ENCODE measurements at regions not wholly inside any gene's neighbourhood (a gene's known extent, or its start where the extent isn't known, plus 50 kb on each side); places are given as distances from the start of the nearest gene placed in this dataset.
"Not testable (repeated sequence)": the region's sequence is repeated elsewhere in the genome, so short reads cannot be mapped to it uniquely, and the experiment has no call there.

DNA sequence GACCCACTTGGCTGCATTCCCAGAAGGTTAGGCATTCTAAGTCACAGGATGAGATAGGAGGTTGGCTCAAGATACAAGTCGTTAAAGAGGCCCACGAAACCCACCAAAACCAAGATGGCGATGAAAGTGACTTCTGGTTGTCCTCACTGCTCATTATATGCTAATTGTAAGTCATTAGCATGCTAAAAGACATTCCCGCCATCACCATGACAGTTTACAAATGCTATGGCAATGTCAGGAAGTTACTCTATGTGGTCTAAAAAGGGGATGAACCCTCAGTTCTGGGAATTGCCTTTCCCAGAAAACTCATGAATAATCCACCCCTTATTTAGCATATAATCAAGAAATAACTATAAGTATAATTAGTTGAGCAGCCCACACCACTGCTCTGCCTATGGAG is 715.7 kb upstream of the TMPRSS15 start:
- peak overlapping the region in 1 of 7 donors; percentile 40 for H3K4me3 Mint-ChIP-seq
- CTCF ChIA-PET; H3K27ac Mint-ChIP-seq; H3K36me3 Mint-ChIP-seq; H3K27ac ChIP-seq (ENCODE audit: low read depth, low read length); POLR2A ChIA-PET; H3K36me3 ChIP-seq (ENCODE audit: insufficient read depth, low read length); H3K27me3 Mint-ChIP-seq; H3K9me3 ChIP-seq (ENCODE audit: low read length); H3K4me1 ChIP-seq (ENCODE audit: insufficient read depth, low read length); H3K27me3 ChIP-seq (ENCODE audit: insufficient read depth, low read length, poor library complexity, severe bottlenecking); H3K4me3 ChIP-seq (ENCODE audit: low read length); H3K4me1 Mint-ChIP-seq; DNase-seq: not testable (repeated sequence)
- peaks cover 9 to 28% (median 12%) of the 10 kb centered on the region in 5 donors for H3K9me3 Mint-ChIP-seq

DNA sequence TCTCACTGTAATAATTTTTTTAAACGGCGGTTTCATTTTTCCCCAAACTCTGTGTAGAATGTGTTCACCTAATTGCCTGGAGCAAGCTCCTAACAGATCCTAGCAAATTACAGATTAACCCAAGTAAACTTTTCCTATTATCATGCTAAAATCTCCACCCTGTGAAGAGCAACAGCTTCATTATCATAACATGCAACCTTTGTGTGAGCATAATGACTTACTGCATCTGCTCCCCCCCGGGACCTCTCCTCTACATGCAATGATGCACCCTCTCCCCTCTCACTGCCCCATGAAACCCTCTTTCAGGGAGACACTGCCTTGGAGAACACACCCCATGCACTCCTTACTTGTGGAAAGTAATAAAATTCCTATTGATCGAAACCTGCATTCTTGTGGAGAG is 717.0 kb upstream of the TMPRSS15 start:
- Mint-ChIP-seq H3K27ac (no peak overlapping the region), H3K9me3 (peaks cover 9 to 31% (median 13%) of the 10 kb centered on the region in 5 donors), H3K4me3 (no peak overlapping the region), H3K4me1 (no peaks in the 10 kb centered on the region), H3K27me3 (no peaks in the 10 kb centered on the region), H3K36me3 (no peaks in the 10 kb centered on the region)
- Histone ChIP-seq H3K4me1 (ENCODE audit: insufficient read depth, low read length) (no peaks in the 10 kb centered on the region), H3K9me3 (ENCODE audit: low read length) (no peaks in the 10 kb centered on the region), H3K27me3 (ENCODE audit: insufficient read depth, low read length, poor library complexity, severe bottlenecking) (no peaks in the 10 kb centered on the region), H3K36me3 (ENCODE audit: insufficient read depth, low read length) (no peaks in the 10 kb centered on the region), H3K4me3 (ENCODE audit: low read length) (no peak overlapping the region), H3K27ac (ENCODE audit: low read depth, low read length) (no peak overlapping the region)
- ChIA-PET CTCF (no interaction called here), POLR2A (no interaction called here)
- DNase-seq, result no peak

DNA sequence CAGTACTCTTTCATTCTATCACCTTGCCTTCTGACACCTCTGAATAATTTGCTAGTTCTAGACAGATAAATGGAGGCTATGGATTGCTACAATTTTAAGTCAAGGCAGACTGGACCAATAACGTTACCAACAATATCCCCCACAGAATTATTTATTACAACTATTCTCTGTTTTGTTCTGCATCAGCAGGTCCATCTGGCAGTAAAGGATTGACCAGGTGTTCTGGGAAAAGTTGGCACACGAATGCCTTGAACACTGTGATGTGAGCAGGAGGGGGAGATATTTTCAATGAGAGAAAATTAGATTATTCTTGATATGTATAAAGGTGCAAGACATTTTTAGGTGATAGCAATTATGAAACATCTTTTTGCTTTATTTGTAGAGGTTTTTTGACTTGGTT is 718.8 kb upstream of the TMPRSS15 start:
- Histone ChIP-seq H3K9me3 (ENCODE audit: low read length) (no peaks in the 10 kb centered on the region), H3K36me3 (ENCODE audit: insufficient read depth, low read length) (no peaks in the 10 kb centered on the region), H3K27ac (ENCODE audit: low read depth, low read length) (no peak overlapping the region), H3K27me3 (ENCODE audit: insufficient read depth, low read length, poor library complexity, severe bottlenecking) (no peaks in the 10 kb centered on the region), H3K4me3 (ENCODE audit: low read length) (no peak overlapping the region), H3K4me1 (ENCODE audit: insufficient read depth, low read length) (no peaks in the 10 kb centered on the region)
- ChIA-PET CTCF (no interaction called here), POLR2A (no interaction called here)
- peaks cover 11 to 24% (median 17%) of the 10 kb centered on the region in 5 donors for H3K9me3 Mint-ChIP-seq
- H3K27ac Mint-ChIP-seq, result no peak overlapping the region
- no peak overlapping the region for H3K4me3 Mint-ChIP-seq
- no peaks in the 10 kb centered on the region for H3K36me3 Mint-ChIP-seq
- no peak for DNase-seq
- no peaks in the 10 kb centered on the region for H3K27me3 Mint-ChIP-seq
- H3K4me1 Mint-ChIP-seq, result no peaks in the 10 kb centered on the region

DNA sequence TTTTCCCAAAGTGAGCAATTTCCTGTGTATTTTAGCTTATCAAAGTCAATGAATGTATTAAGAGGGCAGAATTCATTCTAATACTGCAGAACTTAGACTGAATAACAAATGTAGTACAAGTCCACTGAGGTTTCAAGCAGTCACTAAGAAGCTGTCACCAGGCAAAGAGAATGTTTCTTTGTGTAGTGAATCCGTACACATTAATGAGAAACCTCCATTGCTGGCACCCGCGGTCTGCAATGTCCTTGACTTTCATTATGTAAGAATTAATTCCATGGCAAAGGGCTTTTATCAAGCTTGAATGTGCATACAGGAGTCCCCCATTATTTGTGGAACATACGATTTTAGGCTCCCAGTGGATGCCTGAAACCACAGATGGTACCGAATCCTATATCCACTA is 719.5 kb upstream of the TMPRSS15 start:
- Mint-ChIP-seq H3K27me3 (no peaks in the 10 kb centered on the region), H3K27ac (no peak overlapping the region), H3K4me3 (no peak overlapping the region), H3K9me3 (peaks cover 11 to 24% (median 15%) of the 10 kb centered on the region in 5 donors), H3K4me1 (no peaks in the 10 kb centered on the region), H3K36me3 (no peaks in the 10 kb centered on the region)
- Histone ChIP-seq H3K27me3 (ENCODE audit: insufficient read depth, low read length, poor library complexity, severe bottlenecking) (no peaks in the 10 kb centered on the region), H3K4me1 (ENCODE audit: insufficient read depth, low read length) (no peaks in the 10 kb centered on the region), H3K4me3 (ENCODE audit: low read length) (no peak overlapping the region), H3K9me3 (ENCODE audit: low read length) (no peaks in the 10 kb centered on the region), H3K27ac (ENCODE audit: low read depth, low read length) (no peak overlapping the region), H3K36me3 (ENCODE audit: insufficient read depth, low read length) (no peaks in the 10 kb centered on the region)
- DNase-seq, result no peak
- CTCF ChIA-PET, result no interaction called here
- POLR2A ChIA-PET, result no interaction called here

DNA sequence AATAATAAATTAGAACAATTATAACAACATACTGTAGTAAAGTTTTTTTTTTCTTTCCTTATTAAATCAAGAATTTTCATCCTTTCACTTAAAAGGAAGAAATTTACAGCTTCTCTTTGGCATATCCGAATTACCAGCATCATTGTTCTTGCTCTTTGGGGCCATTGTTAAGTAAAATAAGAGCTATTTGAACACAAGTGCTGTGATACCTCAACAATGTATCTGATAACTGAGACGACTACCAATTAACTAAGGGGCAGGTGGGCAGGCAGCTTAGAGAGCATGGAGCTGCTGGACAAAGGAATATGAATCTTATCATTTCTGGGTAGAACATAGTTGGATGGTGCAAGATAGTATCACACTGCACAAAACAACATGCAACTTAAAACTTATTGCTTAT is 719.9 kb upstream of the TMPRSS15 start:
- DNase-seq, result no peak
- Mint-ChIP-seq H3K27me3 (no peaks in the 10 kb centered on the region), H3K4me1 (no peaks in the 10 kb centered on the region), H3K36me3 (no peaks in the 10 kb centered on the region), H3K9me3 (peaks cover 11 to 24% (median 15%) of the 10 kb centered on the region in 5 donors), H3K27ac (no peak overlapping the region), H3K4me3 (no peak overlapping the region)
- ChIA-PET POLR2A (no interaction called here), CTCF (no interaction called here)
- no peaks in the 10 kb centered on the region for H3K27me3 ChIP-seq (ENCODE audit: insufficient read depth, low read length, poor library complexity, severe bottlenecking)
- no peaks in the 10 kb centered on the region for H3K4me1 ChIP-seq (ENCODE audit: insufficient read depth, low read length)
- no peak overlapping the region for H3K27ac ChIP-seq (ENCODE audit: low read depth, low read length)
- H3K9me3 ChIP-seq (ENCODE audit: low read length), result no peaks in the 10 kb centered on the region
- H3K36me3 ChIP-seq (ENCODE audit: insufficient read depth, low read length), result no peaks in the 10 kb centered on the region
- no peak overlapping the region for H3K4me3 ChIP-seq (ENCODE audit: low read length)

DNA sequence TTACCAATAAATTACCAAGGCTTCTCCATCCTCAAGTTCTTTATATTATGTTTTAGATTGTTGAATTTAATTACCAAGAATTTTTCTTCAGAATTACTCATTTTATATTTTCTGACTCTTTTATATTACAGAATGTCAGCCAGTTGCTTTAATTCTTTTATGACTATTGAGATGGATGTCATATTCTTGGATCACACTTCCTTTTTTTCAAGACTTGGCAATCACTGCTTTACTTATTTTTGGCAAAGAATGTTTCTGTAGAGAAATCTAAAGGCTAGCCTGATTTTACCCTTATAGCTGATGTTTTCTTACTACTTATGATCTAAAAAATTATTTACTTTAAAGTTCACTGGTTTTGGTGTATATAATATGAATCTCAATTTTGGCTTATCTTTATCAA is 721.1 kb upstream of the TMPRSS15 start:
- Histone ChIP-seq H3K4me1 (ENCODE audit: insufficient read depth, low read length) (no peaks in the 10 kb centered on the region), H3K36me3 (ENCODE audit: insufficient read depth, low read length) (no peaks in the 10 kb centered on the region), H3K27ac (ENCODE audit: low read depth, low read length) (no peak overlapping the region), H3K27me3 (ENCODE audit: insufficient read depth, low read length, poor library complexity, severe bottlenecking) (no peaks in the 10 kb centered on the region), H3K4me3 (ENCODE audit: low read length) (no peak overlapping the region), H3K9me3 (ENCODE audit: low read length) (no peaks in the 10 kb centered on the region)
- ChIA-PET POLR2A (no interaction called here), CTCF (no interaction called here)
- no peak for DNase-seq
- H3K4me3 Mint-ChIP-seq, result no peak overlapping the region
- H3K27ac Mint-ChIP-seq, result no peak overlapping the region
- no peaks in the 10 kb centered on the region for H3K36me3 Mint-ChIP-seq
- H3K4me1 Mint-ChIP-seq, result no peaks in the 10 kb centered on the region
- no peaks in the 10 kb centered on the region for H3K27me3 Mint-ChIP-seq
- H3K9me3 Mint-ChIP-seq, result peaks cover 11 to 23% (median 13%) of the 10 kb centered on the region in 5 donors

DNA sequence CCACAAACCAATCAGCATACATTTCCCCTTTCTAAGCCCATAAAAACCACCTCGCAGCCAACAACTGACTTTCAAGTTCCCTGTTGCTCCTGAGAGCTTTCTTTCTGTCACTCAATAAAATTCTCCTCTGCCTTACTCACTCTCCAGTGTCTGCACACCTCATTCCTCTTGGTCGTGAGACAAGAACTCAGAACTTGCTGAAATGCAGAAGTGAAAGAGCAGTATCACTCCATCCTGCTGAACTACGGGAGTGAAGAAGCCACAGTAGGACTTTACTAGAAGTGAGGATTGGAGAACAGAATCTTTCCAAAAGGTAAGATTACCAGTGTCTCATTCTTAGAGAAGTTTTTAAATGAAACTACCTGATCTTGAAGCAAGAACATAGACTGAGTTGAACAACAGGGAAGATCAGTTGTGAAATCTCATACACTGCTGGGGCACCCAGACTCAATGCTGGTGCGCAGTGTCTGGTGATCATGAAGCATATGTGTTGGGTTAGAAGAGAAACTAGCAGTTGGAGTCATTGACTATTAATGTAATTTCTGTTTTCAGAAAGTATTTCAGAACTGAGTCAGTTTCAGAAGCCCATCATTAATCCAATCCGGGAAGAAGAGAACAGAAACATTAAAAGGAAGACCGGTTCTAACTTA is 726.9 kb upstream of the TMPRSS15 start:
- DNase-seq, result no peak
- Histone ChIP-seq H3K9me3 (ENCODE audit: low read length) (no peaks in the 10 kb centered on the region), H3K27me3 (ENCODE audit: insufficient read depth, low read length, poor library complexity, severe bottlenecking) (no peaks in the 10 kb centered on the region), H3K4me1 (ENCODE audit: insufficient read depth, low read length) (no peaks in the 10 kb centered on the region), H3K36me3 (ENCODE audit: insufficient read depth, low read length) (no peaks in the 10 kb centered on the region), H3K27ac (ENCODE audit: low read depth, low read length) (no peak overlapping the region), H3K4me3 (ENCODE audit: low read length) (no peak overlapping the region)
- Mint-ChIP-seq H3K4me3 (no peak overlapping the region), H3K9me3 (peaks cover 2 to 19% (median 5%) of the 10 kb centered on the region in 5 donors), H3K36me3 (no peaks in the 10 kb centered on the region), H3K27me3 (no peaks in the 10 kb centered on the region), H3K4me1 (no peaks in the 10 kb centered on the region), H3K27ac (no peak overlapping the region)
- CTCF ChIA-PET, result no interaction called here
- POLR2A ChIA-PET, result no interaction called here

DNA sequence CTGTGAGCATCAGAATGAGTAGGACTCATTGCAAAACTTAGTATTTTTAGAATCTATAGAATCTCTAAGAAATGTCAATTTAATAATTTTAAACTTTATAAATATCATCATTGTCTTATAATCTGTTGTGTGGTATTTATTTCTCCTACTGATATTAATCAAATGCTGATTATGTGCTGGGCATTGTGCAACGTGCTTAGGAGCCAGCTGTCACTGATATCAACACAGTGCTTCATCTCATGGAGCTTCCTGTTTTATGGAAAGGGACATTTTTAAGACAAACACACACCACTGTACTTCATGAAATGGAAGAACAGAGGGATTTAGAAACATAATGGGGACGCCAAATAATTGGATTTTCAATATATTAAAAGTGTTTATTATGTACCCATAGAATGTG is 737.9 kb upstream of the TMPRSS15 start:
- DNase-seq, result no peak
- ChIA-PET POLR2A (no interaction called here), CTCF (no interaction called here)
- Histone ChIP-seq H3K4me3 (ENCODE audit: low read length) (no peak overlapping the region), H3K36me3 (ENCODE audit: insufficient read depth, low read length) (no peaks in the 10 kb centered on the region), H3K9me3 (ENCODE audit: low read length) (no peaks in the 10 kb centered on the region), H3K27me3 (ENCODE audit: insufficient read depth, low read length, poor library complexity, severe bottlenecking) (no peaks in the 10 kb centered on the region), H3K4me1 (ENCODE audit: insufficient read depth, low read length) (no peaks in the 10 kb centered on the region), H3K27ac (ENCODE audit: low read depth, low read length) (no peak overlapping the region)
- Mint-ChIP-seq H3K27me3 (no peaks in the 10 kb centered on the region), H3K4me1 (no peaks in the 10 kb centered on the region), H3K36me3 (no peaks in the 10 kb centered on the region), H3K27ac (no peak overlapping the region), H3K9me3 (peaks cover 4 to 19% (median 14%) of the 10 kb centered on the region in 5 donors), H3K4me3 (no peak overlapping the region)
